ENCODE measurements at regions not wholly inside any gene's neighbourhood (a gene's known extent, or its start where the extent isn't known, plus 50 kb on each side); places are given as distances from the start of the nearest gene placed in this dataset.

GRCh38 chr13:36549126-36549702 lies 116.9 kb downstream of the CCNA1 start:
- no peaks in the 10 kb centered on the region for H3K4me1 ChIP-seq
- H3K9me3 ChIP-seq, result no peaks in the 10 kb centered on the region
- no peak overlapping the region for H3K27ac ChIP-seq
- 92 to 94% methylated on average over 2 of the region's 2 CpGs for WGBS, 2 donors
- no peak overlapping the region for H3K4me3 ChIP-seq
- intact Hi-C loops (cut with DNase I; ENCODE audit: low total_unique reads), result no loop called here
- TF ChIP-seq POLR2A (IDR thresholded peaks at IDR 0.05), result no peak
- TF ChIP-seq CTCF (IDR thresholded peaks at IDR 0.05), result no peak
- DNase-seq, result no peak
- no peaks in the 10 kb centered on the region for H3K36me3 ChIP-seq (ENCODE audit: low read depth, missing control alignments)
- no peaks in the 10 kb centered on the region for H3K27me3 ChIP-seq

DNA sequence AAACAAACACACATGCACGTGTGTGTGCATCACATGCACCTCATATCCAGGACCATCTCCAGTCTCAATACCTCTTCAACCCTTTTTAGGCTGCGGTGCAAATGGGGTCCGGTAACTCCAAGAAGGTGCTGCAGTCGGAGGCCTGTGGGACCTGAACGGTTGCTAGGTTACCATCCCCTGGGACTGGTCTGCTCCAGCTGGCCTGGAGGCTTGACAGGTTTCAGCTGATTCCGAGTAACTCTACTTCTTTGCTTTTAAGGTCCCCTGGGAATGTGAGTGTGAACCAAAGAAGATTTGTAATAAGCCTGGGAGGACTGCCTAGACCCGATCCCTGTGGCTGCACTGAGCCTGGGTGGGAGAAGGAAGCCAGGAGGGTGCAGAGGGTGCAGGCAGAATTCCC lies 117.5 kb downstream of the CCNA1 start:
- H3K9me3 ChIP-seq, result no peaks in the 10 kb centered on the region
- intact Hi-C loops (cut with DNase I; ENCODE audit: low total_unique reads), result no loop called here
- H3K27ac ChIP-seq, result no peak overlapping the region
- H3K4me1 ChIP-seq, result no peaks in the 10 kb centered on the region
- TF ChIP-seq CTCF (IDR thresholded peaks at IDR 0.05), result no peak
- TF ChIP-seq POLR2A (IDR thresholded peaks at IDR 0.05), result no peak
- no peaks in the 10 kb centered on the region for H3K36me3 ChIP-seq (ENCODE audit: low read depth, missing control alignments)
- no peaks in the 10 kb centered on the region for H3K27me3 ChIP-seq
- no peak overlapping the region for H3K4me3 ChIP-seq
- DNase-seq, result no peak
- WGBS, 2 donors, result 52 to 61% methylated on average over 7 of the region's 7 CpGs

- Histone ChIP-seq H3K27ac (no peak overlapping the region), H3K36me3 (ENCODE audit: low read depth, missing control alignments) (no peaks in the 10 kb centered on the region), H3K4me3 (no peak overlapping the region), H3K9me3 (no peaks in the 10 kb centered on the region), H3K27me3 (no peaks in the 10 kb centered on the region), H3K4me1 (no peaks in the 10 kb centered on the region)
- no peak for DNase-seq
- 80 to 84% methylated on average over 2 of the region's 2 CpGs for WGBS, 2 donors
- intact Hi-C loops (cut with DNase I; ENCODE audit: low total_unique reads), result no loop called here
- no peak for TF ChIP-seq POLR2A (IDR thresholded peaks at IDR 0.05)
- no peak for TF ChIP-seq CTCF (IDR thresholded peaks at IDR 0.05)
Observed at GRCh38 chr13:36550177-36550576, 117.9 kb downstream of the CCNA1 start.

- Histone ChIP-seq H3K27ac (no peak overlapping the region), H3K4me1 (no peaks in the 10 kb centered on the region), H3K36me3 (ENCODE audit: low read depth, missing control alignments) (no peaks in the 10 kb centered on the region), H3K9me3 (no peaks in the 10 kb centered on the region), H3K4me3 (no peak overlapping the region), H3K27me3 (no peaks in the 10 kb centered on the region)
- DNase-seq, result no peak
- TF ChIP-seq POLR2A (IDR thresholded peaks at IDR 0.05), result no peak
- TF ChIP-seq CTCF (IDR thresholded peaks at IDR 0.05), result no peak
- WGBS, 2 donors, result 92 to 94% methylated on average over 3 of the region's 3 CpGs
- intact Hi-C loops (cut with DNase I; ENCODE audit: low total_unique reads), result no loop called here
Observed at GRCh38 chr13:36551445-36551844, 119.2 kb downstream of the CCNA1 start.

GRCh38 chr13:36552334-36552733 lies 120.0 kb downstream of the CCNA1 start:
- Histone ChIP-seq H3K4me3 (no peak overlapping the region), H3K27ac (no peak overlapping the region), H3K36me3 (ENCODE audit: low read depth, missing control alignments) (no peaks in the 10 kb centered on the region), H3K9me3 (no peaks in the 10 kb centered on the region), H3K27me3 (no peaks in the 10 kb centered on the region), H3K4me1 (no peaks in the 10 kb centered on the region)
- intact Hi-C loops (cut with DNase I; ENCODE audit: low total_unique reads), result no loop called here
- WGBS, 2 donors, result 96 to 100% methylated on average over 1 of the region's 1 CpG
- TF ChIP-seq POLR2A (IDR thresholded peaks at IDR 0.05) (no peak), CTCF (IDR thresholded peaks at IDR 0.05) (no peak)
- no peak for DNase-seq
